Transverse colon (tissue), 4 donors: ENCODE measurements at regions not wholly inside any gene's neighbourhood (a gene's known extent, or its start where the extent isn't known, plus 50 kb on each side); places are given as distances from the start of the nearest gene placed in this dataset.

Experiments used
- DNase-seq: peaks from one replicate; pipeline ENCODE4 v3.0.0-alpha.2; 2019
- H3K27ac ChIP-seq, 4 donors: fragments of 200-600 bp; sonication (generic); 2 replicates each; pipeline ENCODE4 v1.5.1; 2016 to 2018; ENCODE audit warnings: inconsistent platforms in 4 of 4
- H3K27me3 ChIP-seq: fragments of 200-600 bp; sonication (generic); 2 replicates; pipeline ENCODE4 v1.5.1; 2017; ENCODE audit warnings: inconsistent platforms
- H3K36me3 ChIP-seq, 4 donors: fragments of 200-600 bp; sonication (generic); 2 replicates each; pipeline ENCODE4 v1.5.1; 2017 to 2019; ENCODE audit warnings: inconsistent platforms in 4 of 4
- H3K4me1 ChIP-seq, 4 donors: fragments of 200-600 bp; sonication (generic); 2 replicates each; pipeline ENCODE4 v1.5.1; 2017 to 2020; ENCODE audit warnings: inconsistent platforms in 4 of 4
- H3K4me3 ChIP-seq, 4 donors: fragments of 200-600 bp; sonication (generic); 1 replicate in 1 of 4; 2 replicates in 3 of 4; pipeline versions ENCODE4 v1.5.1 to v1.6.1; 2017 to 2019; ENCODE audit warnings: inconsistent platforms in 4 of 4
- H3K9me3 ChIP-seq, 2 donors: fragments of 200-600 bp; sonication (generic); 2 replicates each; pipeline ENCODE4 v1.5.1; 2017 to 2019; ENCODE audit warnings: inconsistent platforms in 2 of 2
- CTCF ChIP-seq, 5 experiments: fragments of 200-600 bp in 3 of 5; fragments of 450-650 bp in 2 of 5; sonication (generic) in 3 of 5; IDR thresholded peaks; 1 replicate in 2 of 5; 2 replicates in 3 of 5; pipeline ENCODE4 v1.5.1; 2016 to 2017; ENCODE audit warnings: antibody characterized with exemption in 5 of 5, inconsistent platforms in 3 of 5, mild to moderate bottlenecking in 2 of 5, moderate library complexity in 1 of 5
- EP300 ChIP-seq: sonication (generic); formaldehyde crosslinking; IDR thresholded peaks from one replicate; pipeline ENCODE4 v1.6.1; 2017; ENCODE audit warnings: antibody characterized with exemption, low read depth
- POLR2A ChIP-seq: fragments of 450-650 bp; IDR thresholded peaks from one replicate; pipeline ENCODE4 v1.6.1; 2016; ENCODE audit warnings: antibody characterized with exemption, mild to moderate bottlenecking, moderate library complexity
- POLR2AphosphoS5 ChIP-seq, 3 donors: sonication (generic); formaldehyde crosslinking; IDR thresholded peaks; one replicate each; pipeline ENCODE4 v1.6.1; 2016; ENCODE audit warnings: antibody characterized with exemption in 3 of 3
- WGBS, 2 donors: methylation state at CpG; one replicate each; pipeline ENCODE4 v1.1.5; 2018; ENCODE audit warnings: low coverage in 1 of 2; 5-methylcytosine and 5-hydroxymethylcytosine counted together
- in situ Hi-C, 4 donors: fragments of 200-750 bp; cut with MboI; loops; one replicate each; pipeline versions ENCODE4 v1.15.0 to v1.15.1; 2017; ENCODE audit warnings: low sequenced_read_pairs in 3 of 4, low pct_ligation_motif_present in 1 of 4, low pct_unique_long_range_greater_than_20kb in 1 of 4
- intact Hi-C: fragments of 100-400 bp; cut with DNase I; formaldehyde crosslinking; loops from one replicate; pipeline ENCODE4 v1.15.1; 2023; ENCODE audit warnings: low total_unique reads

- in situ Hi-C loops (no loop called here), intact Hi-C loops (no loop called here)
- peaks cover 0 to 5% (median 0%) of the 10 kb centered on the region in 4 donors for H3K4me1 ChIP-seq
- no peaks in the 10 kb centered on the region for H3K36me3 ChIP-seq
- H3K9me3 ChIP-seq = no peaks in the 10 kb centered on the region
- no peak overlapping the region for H3K27ac ChIP-seq
- no peaks in the 10 kb centered on the region for H3K27me3 ChIP-seq
- WGBS, 2 donors = 38 to 52% methylated on average over 3 to 5 of the region's 5 CpGs
- TF ChIP-seq POLR2AphosphoS5 (IDR thresholded peaks at IDR 0.05) (no peak), CTCF (IDR thresholded peaks at IDR 0.05) (no peak), POLR2A (no peak), EP300 (no peak)
- DNase-seq = no peak
- H3K4me3 ChIP-seq = no peak overlapping the region
Measured at GRCh38 chr10:53690524-53691240, 918.1 kb upstream of the MBL2 start.

DNA sequence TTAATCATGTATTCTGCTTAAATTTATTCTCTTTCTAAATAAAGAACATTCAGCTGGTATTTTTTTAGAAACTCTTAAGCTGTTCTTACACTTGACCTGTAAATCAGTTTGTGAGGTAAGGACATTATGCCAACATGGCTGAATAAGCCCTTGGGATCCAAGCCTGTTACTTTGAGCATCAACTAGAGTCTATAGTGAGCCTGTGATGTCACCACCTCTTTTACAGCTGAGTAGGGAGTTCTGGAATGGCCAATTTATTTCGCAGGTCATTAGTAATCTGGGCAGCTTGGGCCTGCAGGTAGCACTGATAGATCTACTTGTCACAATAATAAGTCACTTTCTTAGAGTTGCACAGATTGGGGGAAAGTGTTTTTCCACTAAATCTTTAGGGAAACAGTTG, 915.2 kb upstream of the MBL2 start:
- Histone ChIP-seq H3K9me3 (no peaks in the 10 kb centered on the region), H3K4me1 (peaks cover 0 to 5% (median 0%) of the 10 kb centered on the region in 4 donors), H3K36me3 (no peaks in the 10 kb centered on the region), H3K27ac (no peak overlapping the region), H3K27me3 (no peaks in the 10 kb centered on the region), H3K4me3 (no peak overlapping the region)
- in situ Hi-C loops = no loop called here
- 81% methylated on average over 1 of the region's 1 CpG; no CpG with 5 or more reads in 1 of the 2 donors for WGBS, 2 donors
- TF ChIP-seq POLR2A = no peak
- no peak for TF ChIP-seq CTCF (IDR thresholded peaks at IDR 0.05)
- TF ChIP-seq EP300 = no peak
- DNase-seq = no peak
- intact Hi-C loops = no loop called here

GRCh38 chr10:53682885-53683284, 910.3 kb upstream of the MBL2 start:
- in situ Hi-C loops = no loop called here

DNA sequence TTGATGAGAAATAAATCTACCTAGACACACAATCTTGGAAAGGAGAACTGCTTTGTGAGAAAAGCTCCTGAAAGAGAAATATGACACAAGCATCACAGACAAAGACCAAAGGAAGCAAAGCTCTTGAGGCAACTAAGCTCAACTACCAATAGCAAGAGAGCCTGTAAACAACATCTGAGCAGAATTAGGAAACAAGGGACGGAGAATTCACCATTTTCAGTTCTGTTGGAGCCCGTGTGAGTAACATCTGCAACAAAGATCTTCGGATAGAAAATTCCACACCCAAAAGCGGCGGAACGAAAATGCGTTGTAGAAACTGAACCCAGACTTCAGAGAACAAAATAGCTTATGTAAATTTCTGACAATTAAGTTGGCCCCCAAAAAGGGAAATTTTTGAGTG, 909.9 kb upstream of the MBL2 start:
- H3K36me3 ChIP-seq = no peaks in the 10 kb centered on the region
- 90% methylated on average over 7 of the region's 7 CpGs for WGBS, 2 donors
- no peaks in the 10 kb centered on the region for H3K9me3 ChIP-seq
- in situ Hi-C loops (no loop called here), intact Hi-C loops (no loop called here)
- no peak for DNase-seq
- TF ChIP-seq CTCF (IDR thresholded peaks at IDR 0.05) = no peak
- no peak for TF ChIP-seq EP300
- TF ChIP-seq POLR2AphosphoS5 (IDR thresholded peaks at IDR 0.05) = no peak
- TF ChIP-seq POLR2A = no peak
- H3K27me3 ChIP-seq = no peaks in the 10 kb centered on the region
- H3K4me3 ChIP-seq = no peak overlapping the region
- H3K4me1 ChIP-seq = no peaks in the 10 kb centered on the region
- no peak overlapping the region for H3K27ac ChIP-seq

More at GRCh38 chr10:53682885-53683284, 910.3 kb upstream of the MBL2 start:
- intact Hi-C loops = no loop called here
- TF ChIP-seq EP300 (no peak), CTCF (IDR thresholded peaks at IDR 0.05) (no peak), POLR2A (no peak), POLR2AphosphoS5 (IDR thresholded peaks at IDR 0.05) (no peak)
- Histone ChIP-seq H3K4me1 (no peaks in the 10 kb centered on the region), H3K27me3 (no peaks in the 10 kb centered on the region), H3K27ac (no peak overlapping the region), H3K4me3 (no peak overlapping the region), H3K36me3 (no peaks in the 10 kb centered on the region), H3K9me3 (no peaks in the 10 kb centered on the region)
- 92 to 100% methylated on average over 2 of the region's 2 CpGs for WGBS, 2 donors
- no peak for DNase-seq
